ENCODE measurements at regions not wholly inside any gene's neighbourhood (a gene's known extent, or its start where the extent isn't known, plus 50 kb on each side); places are given as distances from the start of the nearest gene placed in this dataset.

- Mint-ChIP-seq H3K27ac (no peak overlapping the region), H3K9me3 (no peaks in the 10 kb centered on the region), H3K36me3 (ENCODE audit: low read depth) (no peaks in the 10 kb centered on the region), H3K4me1 (ENCODE audit: low read depth) (no peaks in the 10 kb centered on the region), H3K4me3 (no peak overlapping the region), H3K27me3 (peaks cover 5% of the 10 kb centered on the region)
- H3K36me3 ChIP-seq (ENCODE audit: insufficient read depth, low read length), result no peaks in the 10 kb centered on the region
- TF ChIP-seq CTCF (IDR thresholded peaks at IDR 0.05), result no peak
- H3K27me3 ChIP-seq (ENCODE audit: control insufficient read depth in 1 of 2, insufficient read depth in 2 of 2, low read length in 2 of 2), result peaks cover 0 to 2% of the 10 kb centered on the region in 2 experiments
- intact Hi-C loops (cut with DNase I, micrococcal nuclease), result no loop called here
- H3K9me3 ChIP-seq (ENCODE audit: control insufficient read depth in 1 of 2, insufficient read depth in 1 of 2, low read length in 2 of 2), result peaks cover 0 to 3% of the 10 kb centered on the region in 2 experiments
- ATAC-seq (ENCODE audit: poor library complexity) (no peak), DNase-seq (no peak)
- POLR2A ChIA-PET, result no interaction called here
- H3K4me1 ChIP-seq (ENCODE audit: insufficient read depth, low read length), result no peaks in the 10 kb centered on the region
- H3K4me3 ChIP-seq (ENCODE audit: low read length), result no peak overlapping the region
- no peak overlapping the region for H3K27ac ChIP-seq (ENCODE audit: low read depth in 1 of 2, low read length in 2 of 2)
- CTCF ChIA-PET, result no interaction called here
These were observed 396.8 kb upstream of the SHH start for GRCh38 chr7:156209087-156209486.

GRCh38 chr7:156207306-156207705, 395.0 kb upstream of the SHH start:
- H3K36me3 Mint-ChIP-seq (ENCODE audit: low read depth), result no peaks in the 10 kb centered on the region
- H3K4me3 Mint-ChIP-seq, result no peak overlapping the region
- H3K4me1 Mint-ChIP-seq (ENCODE audit: low read depth), result no peaks in the 10 kb centered on the region
- H3K27me3 Mint-ChIP-seq, result peaks cover 5% of the 10 kb centered on the region
- peaks cover 0 to 5% of the 10 kb centered on the region in 2 experiments for H3K9me3 ChIP-seq (ENCODE audit: control insufficient read depth in 1 of 2, insufficient read depth in 1 of 2, low read length in 2 of 2)
- CTCF ChIA-PET, result no interaction called here
- H3K36me3 ChIP-seq (ENCODE audit: insufficient read depth, low read length), result no peaks in the 10 kb centered on the region
- DNase-seq (no peak), ATAC-seq (ENCODE audit: poor library complexity) (no peak)
- peaks cover 0 to 2% of the 10 kb centered on the region in 2 experiments for H3K27me3 ChIP-seq (ENCODE audit: control insufficient read depth in 1 of 2, insufficient read depth in 2 of 2, low read length in 2 of 2)
- POLR2A ChIA-PET, result no interaction called here
- H3K9me3 Mint-ChIP-seq, result no peaks in the 10 kb centered on the region
- intact Hi-C loops (cut with DNase I, micrococcal nuclease), result no loop called here
- no peak overlapping the region for H3K27ac Mint-ChIP-seq
- TF ChIP-seq CTCF (IDR thresholded peaks at IDR 0.05), result no peak
- no peak overlapping the region for H3K4me3 ChIP-seq (ENCODE audit: low read length)
- H3K4me1 ChIP-seq (ENCODE audit: insufficient read depth, low read length), result no peaks in the 10 kb centered on the region
- no peak overlapping the region for H3K27ac ChIP-seq (ENCODE audit: low read depth in 1 of 2, low read length in 2 of 2)

- peaks cover 0 to 5% of the 10 kb centered on the region in 2 experiments for H3K9me3 ChIP-seq (ENCODE audit: control insufficient read depth in 1 of 2, insufficient read depth in 1 of 2, low read length in 2 of 2)
These were observed 393.9 kb upstream of the SHH start for GRCh38 chr7:156206174-156206573.

More at GRCh38 chr7:156206174-156206573, 393.9 kb upstream of the SHH start:
- peaks cover 5% of the 10 kb centered on the region for H3K27me3 Mint-ChIP-seq
- H3K4me1 ChIP-seq (ENCODE audit: insufficient read depth, low read length), result no peaks in the 10 kb centered on the region
- ATAC-seq (ENCODE audit: poor library complexity), result no peak
- no peak overlapping the region for H3K4me3 Mint-ChIP-seq
- H3K27ac Mint-ChIP-seq, result no peak overlapping the region
- H3K4me3 ChIP-seq (ENCODE audit: low read length), result no peak overlapping the region
- CTCF ChIA-PET, result no interaction called here
- no peak for DNase-seq
- peaks cover 0 to 2% of the 10 kb centered on the region in 2 experiments for H3K27me3 ChIP-seq (ENCODE audit: control insufficient read depth in 1 of 2, insufficient read depth in 2 of 2, low read length in 2 of 2)
- H3K36me3 Mint-ChIP-seq (ENCODE audit: low read depth), result no peaks in the 10 kb centered on the region
- no peaks in the 10 kb centered on the region for H3K4me1 Mint-ChIP-seq (ENCODE audit: low read depth)
- POLR2A ChIA-PET, result no interaction called here
- H3K27ac ChIP-seq (ENCODE audit: low read depth in 1 of 2, low read length in 2 of 2), result no peak overlapping the region
- no peaks in the 10 kb centered on the region for H3K9me3 Mint-ChIP-seq
- TF ChIP-seq CTCF (IDR thresholded peaks at IDR 0.05), result no peak
- no peaks in the 10 kb centered on the region for H3K36me3 ChIP-seq (ENCODE audit: insufficient read depth, low read length)
- intact Hi-C loops (cut with DNase I, micrococcal nuclease), result no loop called here

Measured in CD4-positive, alpha-beta T cell (primary cell).